K562 (cell line): ENCODE measurements at regions not wholly inside any gene's neighbourhood (a gene's known extent, or its start where the extent isn't known, plus 50 kb on each side); places are given as distances from the start of the nearest gene placed in this dataset.
A peak's percentile ranks its signal among the peaks of the same experiment; 100 is the strongest.

Experiments
- ATAC-seq: fragments of 200-7000 bp; cut with Tn5 transposase; 3 replicates; pipeline ENCODE4 v1.9.1; 2020; ENCODE audit warnings: moderate library complexity
- BruUV-seq: library from RNA; stranded (reverse); fragments of 400-500 nt; replicated peaks from 2 replicates; lab custom pipeline; 2021; lab: Mats Ljungman, UMichigan
- CTCF ChIA-PET: fragments of 300-600 bp; formaldehyde crosslinking; extraction: SDS; loops from one replicate; lab custom pipeline; 2021; ENCODE audit warnings: low intra/inter-chr PET ratio; lab: Yijun Ruan, JAX
- POLR2A ChIA-PET: fragments of 300-600, 350-650 bp; sonication (Branson Sonifier 250); formaldehyde crosslinking; extraction: SDS; loops from one replicate; lab custom pipeline; 2021; ENCODE audit warnings: antibody characterized with exemption, inconsistent platforms; lab: Yijun Ruan, JAX
- DNase-seq, 4 experiments: peaks; one replicate each; pipeline versions ENCODE4 v3.0.0 to v3.0.0-alpha.2; 2011 to 2018; ENCODE audit warnings: low spot score in 3 of 4, mixed read lengths in 3 of 4; ENCODE audit errors: extremely low read depth in 1 of 4
- FAIRE-seq: peaks from 2 replicates; lab custom pipeline; 2011; peaks lifted over from hg19 to GRCh38; lab: Jason Lieb, UNC
- H2AFZ ChIP-seq: 2 replicates; pipeline ENCODE4 v1.6.0; 2011; ENCODE audit warnings: low read depth, low read length, control low read depth, inconsistent platforms
- H3K27ac ChIP-seq: fragments of 200-600 bp; 3 replicates; pipeline ENCODE4 v1.8.0; 2011; ENCODE audit warnings: low read depth, mild to moderate bottlenecking, control low read depth, inconsistent platforms, low read length, moderate library complexity, mixed read lengths; ENCODE audit errors: extremely low read depth
- H3K27me3 ChIP-seq, 2 experiments: fragments of 300-600 bp in 1 of 2; 2 replicates in 1 of 2; 3 replicates in 1 of 2; pipeline versions ENCODE4 v1.6.0 to v1.8.0; 2011; ENCODE audit warnings: inconsistent platforms in 2 of 2, low read length in 2 of 2, mild to moderate bottlenecking in 1 of 2, mixed read lengths in 1 of 2, moderate library complexity in 1 of 2; ENCODE audit not compliant: control insufficient read depth in 2 of 2, insufficient read depth in 2 of 2
- H3K36me3 ChIP-seq: fragments of 300-600 bp; 3 replicates; pipeline ENCODE4 v1.8.0; 2011; ENCODE audit warnings: mild to moderate bottlenecking, low read length, inconsistent platforms; ENCODE audit not compliant: control insufficient read depth, insufficient read depth
- H3K4me1 ChIP-seq, 2 experiments: fragments of 200-600 bp in 1 of 2; replicated peaks in 1 of 2; 2 replicates in 1 of 2; 3 replicates in 1 of 2; pipeline versions ENCODE4 v1.5.1 to v1.8.0; 2011; ENCODE audit warnings: inconsistent platforms in 2 of 2, low read length in 2 of 2, mild to moderate bottlenecking in 1 of 2, mixed read lengths in 1 of 2, moderate library complexity in 1 of 2; ENCODE audit not compliant: control insufficient read depth in 2 of 2, insufficient read depth in 2 of 2
- H3K4me2 ChIP-seq: 2 replicates; pipeline ENCODE4 v1.6.1; 2011; ENCODE audit warnings: low read length, control low read depth, inconsistent platforms, mixed read lengths; ENCODE audit not compliant: insufficient read depth
- H3K4me3 ChIP-seq: fragments of 200-600 bp; sonication (generic), shearing (Covaris generic); 2 replicates; pipeline ENCODE4 v1.5.1; 2016; ENCODE audit warnings: control low read depth, inconsistent platforms
- H3K79me2 ChIP-seq: fragments of 200-600 bp; 3 replicates; pipeline ENCODE4 v1.8.0; 2011; ENCODE audit warnings: low read length, inconsistent platforms; ENCODE audit not compliant: control insufficient read depth, insufficient read depth
- H3K9ac ChIP-seq, 2 experiments: 2 replicates each; pipeline versions ENCODE4 v1.6.0 to v1.6.1; 2011; ENCODE audit warnings: low read depth in 2 of 2, low read length in 2 of 2, control low read depth in 1 of 2, inconsistent platforms in 1 of 2, mild to moderate bottlenecking in 1 of 2, mixed read lengths in 1 of 2; ENCODE audit not compliant: insufficient read depth in 1 of 2
- H3K9me1 ChIP-seq: one replicate; pipeline ENCODE4 v1.6.0; 2011; ENCODE audit warnings: inconsistent platforms, mild to moderate bottlenecking, low read length, moderate library complexity; ENCODE audit not compliant: control insufficient read depth, insufficient read depth
- H3K9me3 ChIP-seq: replicated peaks from 2 replicates; pipeline ENCODE4 v1.5.1; 2011; ENCODE audit warnings: low read depth, low read length, inconsistent platforms; ENCODE audit not compliant: control insufficient read depth, insufficient read depth
- H4K20me1 ChIP-seq: replicated peaks from 2 replicates; pipeline ENCODE4 v1.6.1; 2011; ENCODE audit warnings: low read length, inconsistent platforms, mixed read lengths; ENCODE audit not compliant: control insufficient read depth, insufficient read depth
- BRD4 ChIP-seq: fragments of 200-600 bp; sonication (generic); IDR thresholded peaks from 2 replicates; pipeline ENCODE4 v1.6.1; 2017; ENCODE audit warnings: inconsistent platforms
- CHD1 ChIP-seq: fragments of 200-600 bp; sonication (generic); IDR thresholded peaks from one replicate; pipeline ENCODE4 v1.6.1; 2012; ENCODE audit warnings: mild to moderate bottlenecking, moderate library complexity, low read length, inconsistent platforms
- CREB5 ChIP-seq: fragments of 250-450 bp; sonication (Bioruptor Pico); IDR thresholded peaks from 2 replicates; pipeline ENCODE4 v1.5.0; 2020; ENCODE audit warnings: mild to moderate bottlenecking
- EZH2 ChIP-seq: IDR thresholded peaks from 2 replicates; pipeline ENCODE4 v1.6.1; 2012; ENCODE audit warnings: low read depth, mild to moderate bottlenecking, inconsistent platforms, low read length, borderline replicate concordance
- NCOR1 ChIP-seq: fragments of 450-650 bp; IDR thresholded peaks from 2 replicates; pipeline ENCODE4 v1.6.1; 2016; ENCODE audit warnings: mild to moderate bottlenecking, moderate library complexity
- NFYB ChIP-seq: IDR thresholded peaks from 2 replicates; pipeline ENCODE4 v1.6.1; 2011; ENCODE audit warnings: mild to moderate bottlenecking, moderate library complexity; ENCODE audit not compliant: insufficient read length; ENCODE audit errors: extremely low read depth
- TFE3 ChIP-seq: fragments of 450-650 bp; formaldehyde crosslinking; IDR thresholded peaks from 2 replicates; pipeline ENCODE4 v1.4.0; 2020; ENCODE audit warnings: mild to moderate bottlenecking, mixed read lengths
- ZNF280B ChIP-seq: fragments of 250-450 bp; sonication (Bioruptor Pico); IDR thresholded peaks from 2 replicates; pipeline ENCODE4 v1.5.1; 2021; ENCODE audit warnings: mild to moderate bottlenecking
- ZNF75A ChIP-seq: fragments of 450-650 bp; formaldehyde crosslinking; IDR thresholded peaks from 2 replicates; pipeline ENCODE4 v1.4.0; 2020; ENCODE audit warnings: mild to moderate bottlenecking
- WGBS: fragments of 100-300 bp; shearing (Covaris generic); methylation state at CpG from one replicate; pipeline ENCODE4 v1.1.6; 2016; ENCODE audit warnings: low coverage, mixed read lengths; ENCODE audit not compliant: insufficient coverage; ENCODE audit errors: missing lambda C conversion rate; 5-methylcytosine and 5-hydroxymethylcytosine counted together
- in situ Hi-C: fragments of 300-500 bp; cut with MboI; formaldehyde crosslinking; loops from 4 replicates; pipeline ENCODE4 v1.15.0; 2018; ENCODE audit warnings: inconsistent platforms, mixed read lengths
- intact Hi-C: fragments of 100-400 bp; cut with micrococcal nuclease; formaldehyde crosslinking; loops from 2 replicates; pipeline ENCODE4 v1.14.2; 2022

GRCh38 chr4:54904953-54905352 lies 220.4 kb downstream of the KDR start (continued):
- TF ChIP-seq EZH2, result no peak
- peak; percentile 26 for TF ChIP-seq NFYB
- TF ChIP-seq ZNF280B (CRISPR knock-in tag), result no peak
- 0 out of 2 replicates have a peak, but pooled peaks have one; percentile 9 for TF ChIP-seq TFE3 (CRISPR knock-in tag)
- TF ChIP-seq NCOR1, result no peak
- TF ChIP-seq BRD4, result no peak
- no peak for TF ChIP-seq ZNF75A (CRISPR knock-in tag)

GRCh38 chr4:54902976-54903375 lies 222.4 kb downstream of the KDR start:
- Histone ChIP-seq H2AFZ (no peak overlapping the region), H3K4me1 (no peaks in the 10 kb centered on the region), H3K4me2 (no peak overlapping the region), H3K79me2 (no peaks in the 10 kb centered on the region), H3K9me1 (no peaks in the 10 kb centered on the region), H3K27ac (no peak overlapping the region), H4K20me1 (no peaks in the 10 kb centered on the region), H3K4me3 (no peak overlapping the region), H3K27me3 (no peaks in the 10 kb centered on the region), H3K9ac (no peak overlapping the region), H3K36me3 (no peaks in the 10 kb centered on the region), H3K9me3 (no peaks in the 10 kb centered on the region)
- DNase-seq, result no peak
- intact Hi-C loops, result no loop called here
- CTCF ChIA-PET, result no interaction called here
- POLR2A ChIA-PET, result no interaction called here
- ATAC-seq, result no peak
- no TSS peak for BruUV-seq
- no peak for FAIRE-seq
- 0% methylated on average over 3 of the region's 3 CpGs for WGBS
- TF ChIP-seq CHD1 (no peak), CREB5 (CRISPR knock-in tag) (no peak)
- in situ Hi-C loops, result no loop called here
